Right atrium auricular region (tissue), 2 donors: ENCODE measurements at regions not wholly inside any gene's neighbourhood (a gene's known extent, or its start where the extent isn't known, plus 50 kb on each side); places are given as distances from the start of the nearest gene placed in this dataset.

ENCODE experiments used
- DNase-seq: peaks from one replicate; pipeline ENCODE4 v3.0.0-alpha.2; 2019; ENCODE audit warnings: low spot score
- H3K27ac ChIP-seq, 2 donors: fragments of 200-600 bp; sonication (generic); 1 replicate in 1 of 2; 2 replicates in 1 of 2; pipeline ENCODE4 v1.5.1; 2016 to 2019
- H3K27me3 ChIP-seq, 2 donors: fragments of 200-600 bp; sonication (generic); one replicate each; pipeline versions ENCODE4 v1.5.1 to v1.6.0; 2017 to 2019
- H3K36me3 ChIP-seq: fragments of 200-600 bp; sonication (generic); one replicate; pipeline ENCODE4 v1.5.1; 2016
- H3K4me1 ChIP-seq, 2 donors: fragments of 200-600 bp; sonication (generic); one replicate each; pipeline versions ENCODE4 v1.5.1 to v1.6.0; 2017 to 2019
- H3K4me3 ChIP-seq, 2 donors: fragments of 200-600 bp; sonication (generic); 1 replicate in 1 of 2; 2 replicates in 1 of 2; pipeline ENCODE4 v1.5.1; 2017 to 2019; ENCODE audit warnings: mild to moderate bottlenecking in 1 of 2, moderate library complexity in 1 of 2
- H3K9me3 ChIP-seq, 2 donors: fragments of 200-600 bp; sonication (generic); one replicate each; pipeline ENCODE4 v1.5.1; 2019
- CTCF ChIP-seq, 2 donors: fragments of 200-600 bp; sonication (generic); IDR thresholded peaks; one replicate each; pipeline ENCODE4 v1.5.1; 2019; ENCODE audit warnings: antibody characterized with exemption in 2 of 2

DNA sequence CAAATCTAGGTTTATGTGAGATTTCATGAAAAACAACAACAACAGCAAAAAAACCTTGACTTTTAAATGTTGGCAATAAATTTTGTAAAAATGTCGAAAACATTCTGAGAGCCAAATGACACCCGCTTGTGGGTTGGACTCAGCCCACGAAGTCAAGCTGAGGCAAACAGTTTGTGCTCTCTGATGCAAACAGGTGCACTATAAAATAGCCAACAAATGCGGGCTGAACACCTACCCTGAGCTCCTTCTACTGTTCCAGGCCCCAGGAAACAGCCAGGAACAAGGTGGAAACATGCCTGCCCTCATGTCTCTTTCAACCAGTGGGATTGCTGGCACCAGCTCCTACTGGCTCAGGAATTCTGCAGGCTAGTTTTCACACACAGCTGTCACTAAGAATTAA, 105.0 kb upstream of the ZNF716 start:
- H3K27me3 ChIP-seq, result no peaks in the 10 kb centered on the region
- H3K9me3 ChIP-seq, result no peaks in the 10 kb centered on the region
- H3K27ac ChIP-seq, result peak overlapping the region; percentile 83 to 93
- peaks cover 0 to 6% of the 10 kb centered on the region in 2 donors for H3K4me1 ChIP-seq
- H3K4me3 ChIP-seq, result no peak overlapping the region
- no peak for TF ChIP-seq CTCF (IDR thresholded peaks at IDR 0.05)
- H3K36me3 ChIP-seq, result no peaks in the 10 kb centered on the region
- DNase-seq, result no peak

GRCh38 chr7:57348646-57349269, 101.2 kb upstream of the ZNF716 start:
- DNase-seq, result peak; percentile 60
- TF ChIP-seq CTCF (IDR thresholded peaks at IDR 0.05), result no peak
- Histone ChIP-seq H3K27ac (peak overlapping the region; percentile 62 to 93), H3K9me3 (no peaks in the 10 kb centered on the region), H3K4me3 (no peak overlapping the region), H3K27me3 (no peaks in the 10 kb centered on the region), H3K36me3 (no peaks in the 10 kb centered on the region), H3K4me1 (peaks cover 0 to 6% of the 10 kb centered on the region in 2 donors)

DNA sequence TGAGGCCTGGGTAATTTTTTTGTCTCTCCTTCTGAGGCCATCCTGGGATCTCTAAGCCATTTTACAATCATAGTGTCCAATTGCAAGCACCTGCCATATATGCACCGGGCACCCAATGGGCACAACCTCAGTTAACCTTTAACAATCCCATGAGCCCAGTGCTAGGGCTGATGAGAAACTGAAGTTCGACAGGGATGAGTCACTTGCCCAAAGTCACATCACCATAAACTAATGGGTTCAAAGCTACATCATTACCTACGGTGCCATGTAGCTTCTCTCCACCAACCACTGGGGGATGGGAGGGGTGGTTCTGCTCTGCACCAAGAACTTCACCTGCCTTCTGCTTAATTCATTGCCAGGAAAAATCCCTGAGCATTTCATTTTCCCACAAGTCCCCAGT, 95.8 kb upstream of the ZNF716 start:
- Histone ChIP-seq H3K27ac (peak overlapping the region in 1 of 2 donors; percentile 79), H3K4me1 (peaks cover 0 to 3% of the 10 kb centered on the region in 2 donors), H3K9me3 (no peaks in the 10 kb centered on the region), H3K27me3 (no peaks in the 10 kb centered on the region), H3K36me3 (no peaks in the 10 kb centered on the region), H3K4me3 (no peak overlapping the region)
- TF ChIP-seq CTCF (IDR thresholded peaks at IDR 0.05), result no peak
- DNase-seq, result no peak

GRCh38 chr7:57354679-57355338, 95.2 kb upstream of the ZNF716 start:
- H3K4me3 ChIP-seq, result no peak overlapping the region
- peak overlapping the region in 1 of 2 donors; percentile 79 for H3K27ac ChIP-seq
- H3K4me1 ChIP-seq, result no peaks in the 10 kb centered on the region
- no peaks in the 10 kb centered on the region for H3K27me3 ChIP-seq
- TF ChIP-seq CTCF (IDR thresholded peaks at IDR 0.05), result no peak
- no peaks in the 10 kb centered on the region for H3K36me3 ChIP-seq
- no peak for DNase-seq
- H3K9me3 ChIP-seq, result no peaks in the 10 kb centered on the region

GRCh38 chr7:57361406-57361805, 88.6 kb upstream of the ZNF716 start:
- TF ChIP-seq CTCF (IDR thresholded peaks at IDR 0.05), result no peak
- DNase-seq, result no peak
- H3K36me3 ChIP-seq, result no peaks in the 10 kb centered on the region
- no peaks in the 10 kb centered on the region for H3K27me3 ChIP-seq
- H3K4me3 ChIP-seq, result no peak overlapping the region
- H3K9me3 ChIP-seq, result no peaks in the 10 kb centered on the region
- H3K4me1 ChIP-seq, result no peaks in the 10 kb centered on the region
- no peak overlapping the region for H3K27ac ChIP-seq
